ENCODE measurements at regions not wholly inside any gene's neighbourhood (a gene's known extent, or its start where the extent isn't known, plus 50 kb on each side); places are given as distances from the start of the nearest gene placed in this dataset.

GRCh38 chr15:95440712-95441111, 889.8 kb upstream of the NR2F2 start:
- TF ChIP-seq EZH2 (IDR thresholded peaks at IDR 0.05; ENCODE audit: borderline replicate concordance, low read depth, low read length, severe bottlenecking) (no peak), CTCF (IDR thresholded peaks at IDR 0.05; ENCODE audit: borderline replicate concordance, extremely low read depth, low read length, poor library complexity, severe bottlenecking) (no peak)
